ENCODE measurements at regions not wholly inside any gene's neighbourhood (a gene's known extent, or its start where the extent isn't known, plus 50 kb on each side); places are given as distances from the start of the nearest gene placed in this dataset.
A peak's percentile ranks its signal among the peaks of the same experiment; 100 is the strongest.

DNA sequence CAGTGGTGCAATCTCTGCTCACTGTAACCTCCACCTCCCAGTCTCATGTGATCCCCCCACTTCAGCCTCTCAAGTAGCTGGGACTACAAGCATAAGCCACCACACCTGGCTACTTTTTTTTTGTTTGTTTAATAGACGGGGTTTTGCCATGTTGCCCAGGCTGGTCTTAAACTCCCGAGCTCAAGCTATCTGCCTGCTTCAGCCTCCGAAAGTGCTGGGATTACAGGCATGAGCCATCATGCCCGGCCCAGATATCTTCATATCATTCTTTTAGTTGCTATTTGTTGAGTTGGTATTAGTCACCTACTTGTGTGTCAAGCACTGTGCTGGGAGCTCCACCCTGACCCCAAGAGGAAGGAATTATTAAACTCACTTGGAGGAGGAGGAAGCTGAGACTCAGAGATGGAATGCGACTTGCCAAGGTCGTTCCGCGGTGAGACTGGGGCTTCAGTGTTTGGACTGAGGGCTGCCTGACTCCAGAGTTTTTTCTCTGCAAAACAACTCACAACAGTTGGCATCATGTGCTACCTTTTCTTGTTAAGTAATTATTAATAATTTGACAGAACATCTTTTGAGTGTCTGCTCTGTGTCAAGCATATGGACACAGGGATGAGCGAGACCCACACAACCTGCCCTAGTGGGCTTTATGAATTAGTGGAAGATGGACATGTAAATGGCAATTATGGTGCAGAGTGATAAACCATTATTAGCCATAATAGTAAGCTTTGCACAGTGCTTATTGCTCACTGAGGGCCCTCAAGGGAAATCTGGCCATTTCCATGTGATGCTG lies 132.0 kb downstream of the FOXD2 start:
- peak in 4 of 6 experiments; percentile 43 to 59 (median 56) for TF ChIP-seq CTCF (IDR thresholded peaks at IDR 0.05)
- TF ChIP-seq POLR2A (IDR thresholded peaks at IDR 0.05), result no peak
